A549 (cell line): ENCODE measurements at regions not wholly inside any gene's neighbourhood (a gene's known extent, or its start where the extent isn't known, plus 50 kb on each side); places are given as distances from the start of the nearest gene placed in this dataset.

Experiments used
- ATAC-seq, 2 experiments: fragments of 200-7000 bp in 1 of 2; fragments of >200 bp in 1 of 2; cut with Nextera tagmentation in 1 of 2; cut with Tn5 transposase in 1 of 2; 3 replicates each; pipeline versions ENCODE4 v1.8.0 to v1.9.1; 2018 to 2020; ENCODE audit warnings: mild to moderate bottlenecking in 1 of 2, moderate library complexity in 1 of 2
- CTCF ChIA-PET: fragments of 300-600 bp; sonication (Branson Sonifier 250); formaldehyde crosslinking; extraction: SDS; loops from one replicate; lab custom pipeline; 2021; ENCODE audit warnings: antibody characterized with exemption, inconsistent platforms; lab: Yijun Ruan, JAX
- POLR2A ChIA-PET: fragments of 350-600 bp; formaldehyde crosslinking; extraction: SDS; loops from one replicate; lab custom pipeline; 2021; ENCODE audit warnings: antibody characterized with exemption, inconsistent platforms; lab: Yijun Ruan, JAX
- DNase-seq, 2 experiments: peaks; one replicate each; pipeline versions ENCODE4 v3.0.0 to v3.0.0-alpha.2; 2011 to 2016; ENCODE audit warnings: low read depth in 1 of 2, low spot score in 1 of 2
- FAIRE-seq: peaks from 2 replicates; lab custom pipeline; 2011; peaks lifted over from hg19 to GRCh38; lab: Jason Lieb, UNC
- H3K27ac ChIP-seq, 2 experiments: fragments of >200 bp; sonication (Bioruptor Twin); formaldehyde crosslinking; 3 replicates each; pipeline ENCODE4 v1.5.1; 2016 to 2017
- H3K4me1 ChIP-seq: fragments of >200 bp; sonication (Bioruptor Twin); formaldehyde crosslinking; 3 replicates; pipeline ENCODE4 v1.6.1; 2016
- H3K4me2 ChIP-seq: fragments of >200 bp; sonication (Bioruptor Twin); formaldehyde crosslinking; 3 replicates; pipeline ENCODE4 v1.6.1; 2016
- H3K4me3 ChIP-seq: fragments of >200 bp; sonication (Bioruptor Twin); formaldehyde crosslinking; 3 replicates; pipeline ENCODE4 v1.5.1; 2016
- H3K9me3 ChIP-seq: fragments of >200 bp; sonication (Bioruptor Twin); formaldehyde crosslinking; 3 replicates; pipeline ENCODE4 v1.6.1; 2016
- BHLHE40 ChIP-seq: IDR thresholded peaks from 2 replicates; pipeline ENCODE4 v1.6.1; 2012; ENCODE audit warnings: low read depth, low read length, inconsistent platforms
- CBX2 ChIP-seq: fragments of 200-600 bp; sonication (generic); IDR thresholded peaks from 2 replicates; pipeline ENCODE4 v1.6.1; 2016; ENCODE audit warnings: low read depth, mild to moderate bottlenecking, borderline replicate concordance
- CEBPB ChIP-seq, 2 experiments: fragments of >200 bp in 1 of 2; sonication (Bioruptor Twin) in 1 of 2; formaldehyde crosslinking in 1 of 2; IDR thresholded peaks; 2 replicates each; pipeline ENCODE4 v1.6.1; 2012 to 2016
- CHD2 ChIP-seq: fragments of 150-350 bp; IDR thresholded peaks from 2 replicates; pipeline ENCODE4 v1.6.1; 2014; ENCODE audit warnings: low read length; ENCODE audit not compliant: partially characterized antibody
- CTCF ChIP-seq: fragments of >200 bp; sonication (Bioruptor Twin); formaldehyde crosslinking; IDR thresholded peaks from 3 replicates; pipeline ENCODE4 v1.5.1; 2016
- EP300 ChIP-seq, 2 experiments: fragments of >200 bp; sonication (Bioruptor Twin); formaldehyde crosslinking; IDR thresholded peaks; 2 replicates in 1 of 2; 3 replicates in 1 of 2; pipeline ENCODE4 v1.6.1; 2016 to 2017
- FOSL2 ChIP-seq, 2 experiments: fragments of 450-650 bp in 1 of 2; fragments of >200 bp in 1 of 2; sonication (Bioruptor Twin) in 1 of 2; formaldehyde crosslinking; IDR thresholded peaks; 2 replicates each; pipeline versions ENCODE4 v1.5.0 to v1.6.1; 2016 to 2020; ENCODE audit warnings: mild to moderate bottlenecking in 1 of 2, moderate library complexity in 1 of 2
- HES2 ChIP-seq: fragments of >200 bp; sonication (Bioruptor Twin); formaldehyde crosslinking; IDR thresholded peaks from 2 replicates; pipeline ENCODE4 v1.6.1; 2016
- KDM1A ChIP-seq: fragments of 200-600 bp; sonication (generic); IDR thresholded peaks from 2 replicates; pipeline ENCODE4 v1.6.1; 2016; ENCODE audit warnings: low read depth, mild to moderate bottlenecking
- MYC ChIP-seq: IDR thresholded peaks from 2 replicates; pipeline ENCODE4 v1.6.1; 2012; ENCODE audit warnings: mild to moderate bottlenecking, inconsistent platforms, low read length, improper control_type of control experiment, borderline replicate concordance
- NPAS2 ChIP-seq: fragments of 250-450 bp; sonication (Bioruptor Pico); IDR thresholded peaks from 2 replicates; pipeline ENCODE4 v1.8.0; 2022; ENCODE audit warnings: mild to moderate bottlenecking, moderate library complexity, borderline replicate concordance
- PBX3 ChIP-seq: IDR thresholded peaks from 2 replicates; pipeline ENCODE4 v1.6.1; 2012
- RAD21 ChIP-seq, 2 experiments: fragments of >200 bp in 1 of 2; sonication (Bioruptor Twin) in 1 of 2; formaldehyde crosslinking in 1 of 2; IDR thresholded peaks in 1 of 2; conservative IDR thresholded peaks in 1 of 2; 2 replicates in 1 of 2; 3 replicates in 1 of 2; pipeline ENCODE4 v1.6.1; 2012 to 2018; ENCODE audit warnings: inconsistent platforms in 1 of 2
- REST ChIP-seq: fragments of 200-600 bp; sonication (generic); IDR thresholded peaks from 2 replicates; pipeline ENCODE4 v1.6.1; 2016; ENCODE audit warnings: antibody characterized with exemption, mild to moderate bottlenecking, moderate library complexity
- RFX5 ChIP-seq: fragments of 450-650 bp; IDR thresholded peaks from 2 replicates; pipeline ENCODE4 v1.7.1; 2014; ENCODE audit warnings: antibody characterized with exemption, mild to moderate bottlenecking, moderate library complexity
- RNF2 ChIP-seq: fragments of 200-600 bp; sonication (generic); IDR thresholded peaks from 2 replicates; pipeline ENCODE4 v1.6.1; 2016; ENCODE audit warnings: low read depth, mild to moderate bottlenecking, antibody characterized with exemption, moderate library complexity, borderline replicate concordance
- SREBF2 ChIP-seq: fragments of 450-650 bp; IDR thresholded peaks from 2 replicates; pipeline ENCODE4 v1.6.1; 2014; ENCODE audit warnings: mild to moderate bottlenecking, moderate library complexity
- TFCP2L1 ChIP-seq: fragments of 250-450 bp; sonication (Bioruptor Pico); IDR thresholded peaks from 2 replicates; pipeline ENCODE4 v1.5.0; 2021; ENCODE audit warnings: mild to moderate bottlenecking
- ZNF302 ChIP-seq: fragments of 250-450 bp; sonication (Bioruptor Pico); IDR thresholded peaks from 2 replicates; pipeline ENCODE4 v1.9.0; 2021; ENCODE audit warnings: inconsistent platforms, mild to moderate bottlenecking, moderate library complexity
- ZSCAN20 ChIP-seq: fragments of 250-450 bp; sonication (Bioruptor Pico); IDR thresholded peaks from 2 replicates; pipeline ENCODE4 v1.8.0; 2022; ENCODE audit warnings: mild to moderate bottlenecking, moderate library complexity
- WGBS: methylation state at CpG from one replicate; pipeline ENCODE4 v1.1.6; 2017; ENCODE audit errors: missing lambda C conversion rate; 5-methylcytosine and 5-hydroxymethylcytosine counted together

- ATAC-seq = no peak
Measured at GRCh38 chr3:34619990-34620389, 821.6 kb downstream of the PDCD6IP start.

GRCh38 chr3:34626699-34627098 lies 828.3 kb downstream of the PDCD6IP start:
- TF ChIP-seq ZSCAN20 (CRISPR knock-in tag) (no peak), BHLHE40 (no peak), ZNF302 (CRISPR knock-in tag) (no peak), PBX3 (no peak), SREBF2 (no peak), CEBPB (IDR thresholded peaks at IDR 0.05) (no peak), HES2 (no peak), RFX5 (no peak), FOSL2 (IDR thresholded peaks at IDR 0.05) (no peak), FOSL2 (CRISPR knock-in tag; IDR thresholded peaks at IDR 0.05) (no peak), MYC (no peak), TFCP2L1 (no peak), NPAS2 (CRISPR knock-in tag) (no peak), CHD2 (no peak), CTCF (no peak), RNF2 (no peak), EP300 (IDR thresholded peaks at IDR 0.05) (no peak), REST (no peak), KDM1A (no peak)
- Histone ChIP-seq H3K9me3 (no peaks in the 10 kb centered on the region), H3K4me3 (no peak overlapping the region), H3K4me2 (no peak overlapping the region), H3K27ac (no peak overlapping the region), H3K4me1 (no peaks in the 10 kb centered on the region)
- no peak for ATAC-seq
- CTCF ChIA-PET = no interaction called here
- no peak for DNase-seq
- FAIRE-seq = no peak
- POLR2A ChIA-PET = no interaction called here

More at GRCh38 chr3:34619990-34620389, 821.6 kb downstream of the PDCD6IP start:
- no peak overlapping the region for H3K4me3 ChIP-seq
- peak in 1 of 2 experiments; percentile 25; a peak in 1 of 5 replicates for TF ChIP-seq RAD21 (conservative IDR thresholded peaks at IDR 0.05 in 1 of 2, IDR thresholded peaks at IDR 0.05 in 1 of 2)
- no peak for TF ChIP-seq CBX2
- WGBS = 27% methylated on average over 2 of the region's 2 CpGs
- no peak overlapping the region for H3K4me2 ChIP-seq
- H3K27ac ChIP-seq = no peak overlapping the region
- H3K4me1 ChIP-seq = no peaks in the 10 kb centered on the region
- DNase-seq (peak in 1 of 2 experiments; percentile 7), FAIRE-seq (no peak)
- ChIA-PET POLR2A (no interaction called here), CTCF (no interaction called here)
- no peaks in the 10 kb centered on the region for H3K9me3 ChIP-seq
